SK-N-SH treated with all-trans-retinoic acid at 6 μM for 48 hours (cell line): ENCODE measurements at regions not wholly inside any gene's neighbourhood (a gene's known extent, or its start where the extent isn't known, plus 50 kb on each side); places are given as distances from the start of the nearest gene placed in this dataset.

Source experiments
- ARNTL ChIP-seq: fragments of 450-650 bp; formaldehyde crosslinking; IDR thresholded peaks from 2 replicates; pipeline ENCODE4 v1.5.0; 2020; ENCODE audit warnings: low read depth, mild to moderate bottlenecking, moderate library complexity, borderline replicate concordance
- PPARA ChIP-seq: fragments of 250-450 bp; sonication (Bioruptor Pico); IDR thresholded peaks from 2 replicates; pipeline ENCODE4 v1.5.0; 2020; ENCODE audit warnings: mild to moderate bottlenecking, borderline replicate concordance
- RARB ChIP-seq: fragments of 250-450 bp; sonication (Bioruptor Pico); IDR thresholded peaks from 2 replicates; pipeline ENCODE4 v1.8.0; 2021; ENCODE audit warnings: mild to moderate bottlenecking, moderate library complexity
- ZFP3 ChIP-seq: fragments of 250-450 bp; sonication (Bioruptor Pico); IDR thresholded peaks from 2 replicates; pipeline ENCODE4 v1.5.0; 2020; ENCODE audit warnings: mild to moderate bottlenecking, moderate library complexity
- ZNF565 ChIP-seq: fragments of 450-650 bp; formaldehyde crosslinking; conservative IDR thresholded peaks from 2 replicates; pipeline ENCODE4 v1.5.0; 2020; ENCODE audit warnings: low read depth, mild to moderate bottlenecking, moderate library complexity
- TF ChIP-seq, protein P1 (sequence below): fragments of 250-450 bp; sonication (Bioruptor Pico); IDR thresholded peaks from 2 replicates; pipeline ENCODE4 v1.5.0; 2020; ENCODE audit warnings: mild to moderate bottlenecking, moderate library complexity
- TF ChIP-seq, protein P2 (sequence below): fragments of 250-450 bp; sonication (Bioruptor Pico); IDR thresholded peaks from 2 replicates; pipeline ENCODE4 v1.8.0; 2020; ENCODE audit warnings: mild to moderate bottlenecking, moderate library complexity, borderline replicate concordance

GRCh38 chr3:186440891-186441290 lies 78.9 kb upstream of the DGKG start:
- TF ChIP-seq ARNTL (no peak), PPARA (CRISPR knock-in tag) (no peak), RARB (CRISPR knock-in tag) (no peak), ZFP3 (no peak), ZNF565 (no peak)
- TF ChIP-seq, protein P1, sequence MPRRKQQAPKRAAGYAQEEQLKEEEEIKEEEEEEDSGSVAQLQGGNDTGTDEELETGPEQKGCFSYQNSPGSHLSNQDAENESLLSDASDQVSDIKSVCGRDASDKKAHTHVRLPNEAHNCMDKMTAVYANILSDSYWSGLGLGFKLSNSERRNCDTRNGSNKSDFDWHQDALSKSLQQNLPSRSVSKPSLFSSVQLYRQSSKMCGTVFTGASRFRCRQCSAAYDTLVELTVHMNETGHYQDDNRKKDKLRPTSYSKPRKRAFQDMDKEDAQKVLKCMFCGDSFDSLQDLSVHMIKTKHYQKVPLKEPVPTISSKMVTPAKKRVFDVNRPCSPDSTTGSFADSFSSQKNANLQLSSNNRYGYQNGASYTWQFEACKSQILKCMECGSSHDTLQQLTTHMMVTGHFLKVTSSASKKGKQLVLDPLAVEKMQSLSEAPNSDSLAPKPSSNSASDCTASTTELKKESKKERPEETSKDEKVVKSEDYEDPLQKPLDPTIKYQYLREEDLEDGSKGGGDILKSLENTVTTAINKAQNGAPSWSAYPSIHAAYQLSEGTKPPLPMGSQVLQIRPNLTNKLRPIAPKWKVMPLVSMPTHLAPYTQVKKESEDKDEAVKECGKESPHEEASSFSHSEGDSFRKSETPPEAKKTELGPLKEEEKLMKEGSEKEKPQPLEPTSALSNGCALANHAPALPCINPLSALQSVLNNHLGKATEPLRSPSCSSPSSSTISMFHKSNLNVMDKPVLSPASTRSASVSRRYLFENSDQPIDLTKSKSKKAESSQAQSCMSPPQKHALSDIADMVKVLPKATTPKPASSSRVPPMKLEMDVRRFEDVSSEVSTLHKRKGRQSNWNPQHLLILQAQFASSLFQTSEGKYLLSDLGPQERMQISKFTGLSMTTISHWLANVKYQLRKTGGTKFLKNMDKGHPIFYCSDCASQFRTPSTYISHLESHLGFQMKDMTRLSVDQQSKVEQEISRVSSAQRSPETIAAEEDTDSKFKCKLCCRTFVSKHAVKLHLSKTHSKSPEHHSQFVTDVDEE (CRISPR knock-in tag) = no peak
- TF ChIP-seq, protein P2, sequence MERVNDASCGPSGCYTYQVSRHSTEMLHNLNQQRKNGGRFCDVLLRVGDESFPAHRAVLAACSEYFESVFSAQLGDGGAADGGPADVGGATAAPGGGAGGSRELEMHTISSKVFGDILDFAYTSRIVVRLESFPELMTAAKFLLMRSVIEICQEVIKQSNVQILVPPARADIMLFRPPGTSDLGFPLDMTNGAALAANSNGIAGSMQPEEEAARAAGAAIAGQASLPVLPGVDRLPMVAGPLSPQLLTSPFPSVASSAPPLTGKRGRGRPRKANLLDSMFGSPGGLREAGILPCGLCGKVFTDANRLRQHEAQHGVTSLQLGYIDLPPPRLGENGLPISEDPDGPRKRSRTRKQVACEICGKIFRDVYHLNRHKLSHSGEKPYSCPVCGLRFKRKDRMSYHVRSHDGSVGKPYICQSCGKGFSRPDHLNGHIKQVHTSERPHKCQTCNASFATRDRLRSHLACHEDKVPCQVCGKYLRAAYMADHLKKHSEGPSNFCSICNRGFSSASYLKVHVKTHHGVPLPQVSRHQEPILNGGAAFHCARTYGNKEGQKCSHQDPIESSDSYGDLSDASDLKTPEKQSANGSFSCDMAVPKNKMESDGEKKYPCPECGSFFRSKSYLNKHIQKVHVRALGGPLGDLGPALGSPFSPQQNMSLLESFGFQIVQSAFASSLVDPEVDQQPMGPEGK = no peak
